ENCODE measurements at regions not wholly inside any gene's neighbourhood (a gene's known extent, or its start where the extent isn't known, plus 50 kb on each side); places are given as distances from the start of the nearest gene placed in this dataset.

- TF ChIP-seq, protein P1, sequence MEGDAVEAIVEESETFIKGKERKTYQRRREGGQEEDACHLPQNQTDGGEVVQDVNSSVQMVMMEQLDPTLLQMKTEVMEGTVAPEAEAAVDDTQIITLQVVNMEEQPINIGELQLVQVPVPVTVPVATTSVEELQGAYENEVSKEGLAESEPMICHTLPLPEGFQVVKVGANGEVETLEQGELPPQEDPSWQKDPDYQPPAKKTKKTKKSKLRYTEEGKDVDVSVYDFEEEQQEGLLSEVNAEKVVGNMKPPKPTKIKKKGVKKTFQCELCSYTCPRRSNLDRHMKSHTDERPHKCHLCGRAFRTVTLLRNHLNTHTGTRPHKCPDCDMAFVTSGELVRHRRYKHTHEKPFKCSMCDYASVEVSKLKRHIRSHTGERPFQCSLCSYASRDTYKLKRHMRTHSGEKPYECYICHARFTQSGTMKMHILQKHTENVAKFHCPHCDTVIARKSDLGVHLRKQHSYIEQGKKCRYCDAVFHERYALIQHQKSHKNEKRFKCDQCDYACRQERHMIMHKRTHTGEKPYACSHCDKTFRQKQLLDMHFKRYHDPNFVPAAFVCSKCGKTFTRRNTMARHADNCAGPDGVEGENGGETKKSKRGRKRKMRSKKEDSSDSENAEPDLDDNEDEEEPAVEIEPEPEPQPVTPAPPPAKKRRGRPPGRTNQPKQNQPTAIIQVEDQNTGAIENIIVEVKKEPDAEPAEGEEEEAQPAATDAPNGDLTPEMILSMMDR (IDR thresholded peaks at IDR 0.05; ENCODE audit: insufficient read depth, low read depth, low read length) = no peak
- TF ChIP-seq EZH2 (IDR thresholded peaks at IDR 0.05; ENCODE audit: insufficient read depth, low read length) = no peak
Measured at GRCh38 chr12:77228376-77228775, 163.0 kb upstream of the E2F7 start.

Data from astrocyte (in vitro differentiated cells and primary cell).